ENCODE measurements at regions not wholly inside any gene's neighbourhood (a gene's known extent, or its start where the extent isn't known, plus 50 kb on each side); places are given as distances from the start of the nearest gene placed in this dataset.
"Not testable (repeated sequence)": the region's sequence is repeated elsewhere in the genome, so short reads cannot be mapped to it uniquely, and the experiment has no call there.

DNA sequence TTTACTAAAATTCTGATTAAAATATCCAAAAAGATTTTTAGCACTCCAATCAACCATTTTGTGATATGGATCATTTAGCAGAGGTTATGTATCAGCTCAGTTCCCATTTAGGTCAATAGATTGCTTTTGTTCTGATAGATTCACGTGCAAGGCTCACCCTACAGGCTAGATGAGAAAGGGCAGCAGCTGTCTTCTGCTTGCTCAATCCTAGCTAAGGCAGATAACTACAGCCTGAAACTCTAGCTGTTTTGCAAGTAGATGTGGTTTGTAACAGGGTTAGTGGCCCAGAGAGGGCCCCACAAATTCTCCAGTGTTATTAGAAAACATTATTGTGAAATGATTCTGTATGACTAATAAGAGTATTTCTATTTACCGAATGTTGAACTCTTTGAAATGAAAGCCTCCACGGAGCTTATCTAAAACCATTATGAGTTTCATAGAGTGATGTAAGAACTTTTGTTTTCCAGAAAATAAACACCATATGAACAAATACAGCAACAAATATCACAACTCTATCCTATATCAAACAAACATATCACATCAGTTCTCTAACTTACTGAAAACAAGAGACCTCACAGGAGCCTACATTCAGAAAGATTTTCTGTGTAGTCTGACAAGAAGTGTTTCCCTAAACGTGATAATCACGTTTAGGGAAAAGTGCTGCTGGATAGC lies 841.9 kb upstream of the ACO1 start:
- Histone ChIP-seq H3K9me2 (ENCODE audit: low read depth, low read length) (no peaks in the 10 kb centered on the region), H3K36me3 (ENCODE audit: insufficient read depth, low read length) (no peaks in the 10 kb centered on the region), H3K4me3 (ENCODE audit: low read depth, low read length, poor library complexity, severe bottlenecking) (no peak overlapping the region), H4K20me1 (ENCODE audit: insufficient read depth, low read length) (no peaks in the 10 kb centered on the region), H3K9me3 (ENCODE audit: low read length) (no peaks in the 10 kb centered on the region), H3K27ac (ENCODE audit: low read depth, low read length, poor library complexity, severe bottlenecking) (no peak overlapping the region), H3F3A (ENCODE audit: insufficient read depth, low read length) (no peaks in the 10 kb centered on the region), H3K4me1 (ENCODE audit: insufficient read depth, low read length, severe bottlenecking) (peaks cover 17% of the 10 kb centered on the region), H3K9ac (ENCODE audit: low read length) (no peak overlapping the region), H3K4me2 (ENCODE audit: low read length) (no peak overlapping the region), H3K79me2 (ENCODE audit: insufficient read depth, low read length) (no peaks in the 10 kb centered on the region), H3K27me3 (ENCODE audit: insufficient read depth, low read length) (no peaks in the 10 kb centered on the region), H2AFZ (ENCODE audit: low read length) (peak overlapping the region; percentile 31; the same call in 1 of the 2 replicates)
- TF ChIP-seq EZH2 (IDR thresholded peaks at IDR 0.05; ENCODE audit: borderline replicate concordance, low read length) (no peak), CTCF (IDR thresholded peaks at IDR 0.05; ENCODE audit: low read length) (peak; percentile 43)

- H3K9me2 ChIP-seq (ENCODE audit: low read depth, low read length): no peaks in the 10 kb centered on the region
Measured at GRCh38 chr9:31554941-31555340, 829.5 kb upstream of the ACO1 start.

GRCh38 chr9:31556667-31557463 lies 827.6 kb upstream of the ACO1 start:
- no peaks in the 10 kb centered on the region for H3K4me1 ChIP-seq (ENCODE audit: insufficient read depth, low read length, severe bottlenecking)
- 0 out of 2 replicates have a peak, but pooled peaks cover 3% of the 10 kb centered on the region for H3K9me3 ChIP-seq (ENCODE audit: low read length)
- H2AFZ ChIP-seq (ENCODE audit: low read length): no peak overlapping the region
- H3K79me2 ChIP-seq (ENCODE audit: insufficient read depth, low read length): no peaks in the 10 kb centered on the region
- H3K27ac ChIP-seq (ENCODE audit: low read depth, low read length, poor library complexity, severe bottlenecking): no peak overlapping the region
- no peak for TF ChIP-seq CTCF (IDR thresholded peaks at IDR 0.05; ENCODE audit: low read length)
- TF ChIP-seq EZH2 (IDR thresholded peaks at IDR 0.05; ENCODE audit: borderline replicate concordance, low read length): no peak
- H4K20me1 ChIP-seq (ENCODE audit: insufficient read depth, low read length): no peaks in the 10 kb centered on the region
- H3K27me3 ChIP-seq (ENCODE audit: insufficient read depth, low read length): no peaks in the 10 kb centered on the region
- H3K4me2 ChIP-seq (ENCODE audit: low read length): no peak overlapping the region
- no peak overlapping the region for H3K4me3 ChIP-seq (ENCODE audit: low read depth, low read length, poor library complexity, severe bottlenecking)
- no peak overlapping the region for H3K9ac ChIP-seq (ENCODE audit: low read length)
- no peaks in the 10 kb centered on the region for H3K9me2 ChIP-seq (ENCODE audit: low read depth, low read length)
- H3K36me3 ChIP-seq (ENCODE audit: insufficient read depth, low read length): no peaks in the 10 kb centered on the region
- no peaks in the 10 kb centered on the region for H3F3A ChIP-seq (ENCODE audit: insufficient read depth, low read length)

More at GRCh38 chr9:31554941-31555340, 829.5 kb upstream of the ACO1 start:
- no peaks in the 10 kb centered on the region for H4K20me1 ChIP-seq (ENCODE audit: insufficient read depth, low read length)
- no peak overlapping the region for H2AFZ ChIP-seq (ENCODE audit: low read length)
- H3K9ac ChIP-seq (ENCODE audit: low read length): no peak overlapping the region
- 0 out of 2 replicates have a peak, but pooled peaks cover 3% of the 10 kb centered on the region for H3K9me3 ChIP-seq (ENCODE audit: low read length)
- H3F3A ChIP-seq (ENCODE audit: insufficient read depth, low read length): no peaks in the 10 kb centered on the region
- no peak overlapping the region for H3K4me3 ChIP-seq (ENCODE audit: low read depth, low read length, poor library complexity, severe bottlenecking)
- no peak overlapping the region for H3K4me2 ChIP-seq (ENCODE audit: low read length)
- TF ChIP-seq CTCF (IDR thresholded peaks at IDR 0.05; ENCODE audit: low read length) (no peak), EZH2 (IDR thresholded peaks at IDR 0.05; ENCODE audit: borderline replicate concordance, low read length) (no peak)
- no peak overlapping the region for H3K27ac ChIP-seq (ENCODE audit: low read depth, low read length, poor library complexity, severe bottlenecking)
- no peaks in the 10 kb centered on the region for H3K36me3 ChIP-seq (ENCODE audit: insufficient read depth, low read length)
- H3K27me3 ChIP-seq (ENCODE audit: insufficient read depth, low read length): no peaks in the 10 kb centered on the region
- no peaks in the 10 kb centered on the region for H3K79me2 ChIP-seq (ENCODE audit: insufficient read depth, low read length)
- no peaks in the 10 kb centered on the region for H3K4me1 ChIP-seq (ENCODE audit: insufficient read depth, low read length, severe bottlenecking)

DNA sequence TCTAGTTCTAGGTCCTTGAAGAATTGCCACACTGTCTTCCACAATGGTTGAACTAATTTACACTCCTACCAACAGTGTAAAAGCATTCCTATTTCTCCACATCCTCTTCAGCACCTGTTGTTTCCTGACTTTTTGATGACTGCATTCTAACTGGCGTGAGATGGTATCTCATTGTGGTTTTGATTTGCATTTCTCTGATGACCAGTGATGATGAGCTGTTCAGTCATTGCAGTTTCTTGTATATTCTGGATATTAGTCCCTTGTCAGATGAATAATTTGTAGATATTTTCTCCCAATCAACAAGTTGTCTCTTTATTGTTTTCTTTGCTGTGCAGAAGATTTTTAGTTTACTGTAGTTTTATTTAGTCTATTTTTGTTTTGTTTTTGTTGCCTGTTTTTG lies 812.3 kb upstream of the ACO1 start:
- not testable (repeated sequence) for H3K9me2 ChIP-seq (ENCODE audit: low read depth, low read length); H3K9me3 ChIP-seq (ENCODE audit: low read length); H3F3A ChIP-seq (ENCODE audit: insufficient read depth, low read length); H2AFZ ChIP-seq (ENCODE audit: low read length); H3K4me2 ChIP-seq (ENCODE audit: low read length); H3K79me2 ChIP-seq (ENCODE audit: insufficient read depth, low read length); H3K36me3 ChIP-seq (ENCODE audit: insufficient read depth, low read length); H3K4me1 ChIP-seq (ENCODE audit: insufficient read depth, low read length, severe bottlenecking); H3K27ac ChIP-seq (ENCODE audit: low read depth, low read length, poor library complexity, severe bottlenecking); H4K20me1 ChIP-seq (ENCODE audit: insufficient read depth, low read length); H3K27me3 ChIP-seq (ENCODE audit: insufficient read depth, low read length); H3K4me3 ChIP-seq (ENCODE audit: low read depth, low read length, poor library complexity, severe bottlenecking); H3K9ac ChIP-seq (ENCODE audit: low read length)
